H1 (cell line): ENCODE measurements at regions not wholly inside any gene's neighbourhood (a gene's known extent, or its start where the extent isn't known, plus 50 kb on each side); places are given as distances from the start of the nearest gene placed in this dataset.

Source experiments
- CTCF ChIA-PET: fragments of 300-600 bp; sonication (Branson Sonifier 250); formaldehyde crosslinking; loops from one replicate; lab custom pipeline; 2021; ENCODE audit not compliant: partially characterized antibody; lab: Charles Lee
- POLR2A ChIA-PET: fragments of 300-600 bp; sonication (Branson Sonifier 250); formaldehyde crosslinking; loops from one replicate; lab custom pipeline; 2021; ENCODE audit warnings: inconsistent platforms; ENCODE audit not compliant: partially characterized antibody; lab: Charles Lee
- DNase-seq, 2 experiments: peaks; one replicate each; pipeline versions ENCODE4 v3.0.0 to v3.0.0-alpha.2; 2010 to 2022; ENCODE audit warnings: low spot score in 2 of 2, low read depth in 1 of 2, mixed read lengths in 1 of 2
- FAIRE-seq: peaks from 2 replicates; lab custom pipeline; 2011; peaks lifted over from hg19 to GRCh38; lab: Jason Lieb, UNC
- H2AFZ ChIP-seq: 2 replicates; pipeline ENCODE4 v1.8.1; 2012; ENCODE audit warnings: low read length, inconsistent platforms
- H2AK5ac ChIP-seq: 2 replicates; pipeline ENCODE4 v1.6.1; 2013; ENCODE audit warnings: low read depth, low read length
- H2BK120ac ChIP-seq: replicated peaks from 2 replicates; pipeline ENCODE3; 2013; ENCODE audit warnings: low read depth, low read length, inconsistent platforms
- H2BK12ac ChIP-seq: 2 replicates; pipeline ENCODE4 v1.6.1; 2013; ENCODE audit warnings: low read depth, low read length
- H2BK15ac ChIP-seq: 2 replicates; pipeline ENCODE4 v1.6.1; 2013; ENCODE audit warnings: low read length
- H2BK20ac ChIP-seq: 2 replicates; pipeline ENCODE4 v1.6.1; 2013; ENCODE audit warnings: low read length
- H2BK5ac ChIP-seq: 2 replicates; pipeline ENCODE4 v1.6.1; 2013; ENCODE audit warnings: low read depth, low read length
- H3K14ac ChIP-seq: 2 replicates; pipeline ENCODE4 v1.6.1; 2013; ENCODE audit warnings: inconsistent platforms; ENCODE audit not compliant: insufficient read length
- H3K18ac ChIP-seq: 2 replicates; pipeline ENCODE4 v1.6.1; 2013; ENCODE audit warnings: low read length; ENCODE audit errors: extremely low read depth
- H3K23ac ChIP-seq: 2 replicates; pipeline ENCODE4 v1.6.1; 2013; ENCODE audit warnings: inconsistent platforms; ENCODE audit not compliant: insufficient read length
- H3K23me2 ChIP-seq: 2 replicates; pipeline ENCODE4 v1.6.1; 2013; ENCODE audit warnings: low read depth, low read length
- H3K27ac ChIP-seq: 2 replicates; pipeline ENCODE4 v1.6.1; 2011; ENCODE audit warnings: low read depth, low read length, inconsistent platforms
- H3K27me3 ChIP-seq, 4 experiments: replicated peaks in 1 of 4; 1 replicate in 1 of 4; 2 replicates in 3 of 4; pipeline versions ENCODE4 v1.6.1 to v1.8.1; 2011 to 2013; ENCODE audit warnings: low read length in 3 of 4, mild to moderate bottlenecking in 3 of 4, inconsistent platforms in 2 of 4, mixed read lengths in 2 of 4, moderate library complexity in 1 of 4; ENCODE audit not compliant: control insufficient read depth in 3 of 4, insufficient read depth in 3 of 4; ENCODE audit errors: extremely low read depth in 1 of 4
- H3K36me3 ChIP-seq, 4 experiments: 2 replicates each; pipeline versions ENCODE4 v1.6.1 to v1.8.1; 2011 to 2013; ENCODE audit warnings: mild to moderate bottlenecking in 4 of 4, low read length in 3 of 4, moderate library complexity in 2 of 4, control low read depth in 1 of 4, inconsistent platforms in 1 of 4; ENCODE audit not compliant: insufficient read depth in 4 of 4, control insufficient read depth in 2 of 4
- H3K4ac ChIP-seq: replicated peaks from 2 replicates; pipeline ENCODE3; 2013; ENCODE audit warnings: low read length, low read depth, mixed read lengths, inconsistent platforms; ENCODE audit not compliant: insufficient read length
- H3K4me1 ChIP-seq, 4 experiments: replicated peaks in 1 of 4; 1 replicate in 1 of 4; 2 replicates in 3 of 4; pipeline versions ENCODE4 v1.6.1 to v1.8.1; 2011 to 2013; ENCODE audit warnings: low read length in 3 of 4, inconsistent platforms in 2 of 4, mixed read lengths in 1 of 4; ENCODE audit not compliant: insufficient read depth in 4 of 4, control insufficient read depth in 3 of 4
- H3K4me2 ChIP-seq, 2 experiments: 2 replicates each; pipeline versions ENCODE4 v1.6.1 to v1.8.1; 2011 to 2013; ENCODE audit warnings: low read depth in 2 of 2, low read length in 2 of 2, control low read depth in 1 of 2, inconsistent platforms in 1 of 2, mild to moderate bottlenecking in 1 of 2; ENCODE audit not compliant: insufficient read depth in 1 of 2
- H3K4me3 ChIP-seq, 4 experiments: fragments of 200-600, 300-600 bp in 1 of 4; sonication (generic), shearing (Covaris generic), sonication (Bioruptor Twin) in 1 of 4; 2 replicates each; pipeline versions ENCODE4 v1.5.1 to v1.8.1; 2011 to 2016; ENCODE audit warnings: low read length in 4 of 4, low read depth in 3 of 4, control low read depth in 2 of 4, inconsistent platforms in 2 of 4, mild to moderate bottlenecking in 2 of 4, mixed read lengths in 1 of 4, moderate library complexity in 1 of 4; ENCODE audit not compliant: insufficient read depth in 2 of 4; ENCODE audit errors: extremely low read depth in 1 of 4
- H3K56ac ChIP-seq: replicated peaks from 2 replicates; pipeline ENCODE3; 2013; ENCODE audit warnings: low read depth, mild to moderate bottlenecking, mixed read lengths, low read length, inconsistent platforms; ENCODE audit not compliant: insufficient read length
- H3K79me1 ChIP-seq: 2 replicates; pipeline ENCODE4 v1.6.1; 2013; ENCODE audit warnings: low read depth, low read length, control low read depth
- H3K79me2 ChIP-seq, 2 experiments: 2 replicates each; pipeline versions ENCODE4 v1.6.1 to v1.8.1; 2012 to 2013; ENCODE audit warnings: low read length in 2 of 2, mild to moderate bottlenecking in 2 of 2, inconsistent platforms in 1 of 2; ENCODE audit not compliant: insufficient read depth in 2 of 2, control insufficient read depth in 1 of 2
- H3K9ac ChIP-seq, 4 experiments: replicated peaks in 1 of 4; 1 replicate in 1 of 4; 2 replicates in 3 of 4; pipeline versions ENCODE4 v1.6.1 to v1.8.1; 2011 to 2013; ENCODE audit warnings: low read depth in 3 of 4, low read length in 3 of 4, control low read depth in 2 of 4, mild to moderate bottlenecking in 2 of 4, moderate library complexity in 2 of 4, inconsistent platforms in 1 of 4; ENCODE audit errors: extremely low read depth in 1 of 4
- H3K9me3 ChIP-seq, 2 experiments: 2 replicates each; pipeline versions ENCODE4 v1.6.1 to v1.8.1; 2012 to 2013; ENCODE audit warnings: mild to moderate bottlenecking in 2 of 2, moderate library complexity in 2 of 2, control low read depth in 1 of 2, inconsistent platforms in 1 of 2, low read depth in 1 of 2, low read length in 1 of 2, mixed read lengths in 1 of 2; ENCODE audit not compliant: insufficient read depth in 2 of 2
- H4K20me1 ChIP-seq, 2 experiments: replicated peaks in 1 of 2; 2 replicates each; pipeline versions ENCODE3 to v1.8.1; 2011 to 2013; ENCODE audit warnings: inconsistent platforms in 2 of 2, low read length in 2 of 2, mild to moderate bottlenecking in 1 of 2; ENCODE audit not compliant: insufficient read depth in 2 of 2, control insufficient read depth in 1 of 2
- H4K5ac ChIP-seq: 2 replicates; pipeline ENCODE4 v1.6.1; 2013; ENCODE audit warnings: low read length, low read depth, mixed read lengths, inconsistent platforms; ENCODE audit not compliant: insufficient read length
- H4K8ac ChIP-seq: 2 replicates; pipeline ENCODE4 v1.8.0; 2013; ENCODE audit warnings: mild to moderate bottlenecking, moderate library complexity, low read length, inconsistent platforms; ENCODE audit not compliant: insufficient read depth; ENCODE audit errors: extremely low read depth
- H4K91ac ChIP-seq: replicated peaks from 2 replicates; pipeline ENCODE3; 2013; ENCODE audit warnings: low read length, mixed read lengths, inconsistent platforms; ENCODE audit not compliant: insufficient read length
- EGR1 ChIP-seq: IDR thresholded peaks from 2 replicates; pipeline ENCODE4 v1.6.1; 2011; ENCODE audit warnings: low read depth, low read length, borderline replicate concordance
- RAD21 ChIP-seq, 2 experiments: IDR thresholded peaks in 1 of 2; conservative IDR thresholded peaks in 1 of 2; 2 replicates each; pipeline ENCODE4 v1.6.1; 2011; ENCODE audit warnings: low read depth in 2 of 2, low read length in 2 of 2, improper control_type of control experiment in 1 of 2, inconsistent platforms in 1 of 2, mild to moderate bottlenecking in 1 of 2, moderate library complexity in 1 of 2
- TBP ChIP-seq: IDR thresholded peaks from 2 replicates; pipeline ENCODE4 v1.6.1; 2011; ENCODE audit warnings: low read depth, low read length, improper control_type of control experiment
- WGBS, 2 experiments: shearing (Covaris generic) in 1 of 2; methylation state at CpG; one replicate each; pipeline versions ENCODE4 v1.1.6 to v1.1.7; 2013 to 2015; ENCODE audit warnings: low lambda C conversion rate in 2 of 2, mixed read lengths in 2 of 2, inconsistent platforms in 1 of 2, low coverage in 1 of 2, missing lambda C conversion rate in 1 of 2; ENCODE audit not compliant: insufficient replicate concordance in 2 of 2, insufficient coverage in 1 of 2, insufficient read length in 1 of 2; ENCODE audit errors: extremely low coverage in 1 of 2, missing lambda C conversion rate in 1 of 2; 5-methylcytosine and 5-hydroxymethylcytosine counted together
- TF ChIP-seq, protein P1 (sequence below), 3 experiments: IDR thresholded peaks; 1 replicate in 2 of 3; 2 replicates in 1 of 3; pipeline versions ENCODE4 v1.5.1 to v1.6.1; 2011; ENCODE audit warnings: low read length in 3 of 3, mild to moderate bottlenecking in 3 of 3, inconsistent platforms in 2 of 3, low read depth in 1 of 3, moderate library complexity in 1 of 3; ENCODE audit not compliant: insufficient read depth in 1 of 3; ENCODE audit errors: control extremely low read depth in 1 of 3

DNA sequence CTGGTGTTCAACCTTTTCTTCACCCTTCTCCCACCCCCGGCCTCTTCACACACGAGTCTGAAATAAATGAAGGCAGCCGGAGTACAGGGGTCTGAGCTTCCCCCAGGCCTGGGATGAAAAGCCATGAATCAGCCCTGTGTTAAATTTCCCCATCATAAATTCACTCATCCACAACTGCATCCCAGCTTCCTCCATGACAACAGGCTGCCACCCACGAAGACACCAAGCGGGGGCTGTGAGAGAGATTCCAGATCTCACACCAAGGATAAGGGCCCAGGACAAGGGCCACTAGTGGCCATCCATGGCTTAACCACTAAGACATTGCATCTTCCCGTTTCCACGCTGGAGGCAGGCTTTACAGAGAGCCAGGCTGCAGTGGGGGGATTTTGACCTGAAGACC, 93.9 kb upstream of the NCOR2 start:
- no peak overlapping the region for H2BK12ac ChIP-seq
- TF ChIP-seq, protein P1, sequence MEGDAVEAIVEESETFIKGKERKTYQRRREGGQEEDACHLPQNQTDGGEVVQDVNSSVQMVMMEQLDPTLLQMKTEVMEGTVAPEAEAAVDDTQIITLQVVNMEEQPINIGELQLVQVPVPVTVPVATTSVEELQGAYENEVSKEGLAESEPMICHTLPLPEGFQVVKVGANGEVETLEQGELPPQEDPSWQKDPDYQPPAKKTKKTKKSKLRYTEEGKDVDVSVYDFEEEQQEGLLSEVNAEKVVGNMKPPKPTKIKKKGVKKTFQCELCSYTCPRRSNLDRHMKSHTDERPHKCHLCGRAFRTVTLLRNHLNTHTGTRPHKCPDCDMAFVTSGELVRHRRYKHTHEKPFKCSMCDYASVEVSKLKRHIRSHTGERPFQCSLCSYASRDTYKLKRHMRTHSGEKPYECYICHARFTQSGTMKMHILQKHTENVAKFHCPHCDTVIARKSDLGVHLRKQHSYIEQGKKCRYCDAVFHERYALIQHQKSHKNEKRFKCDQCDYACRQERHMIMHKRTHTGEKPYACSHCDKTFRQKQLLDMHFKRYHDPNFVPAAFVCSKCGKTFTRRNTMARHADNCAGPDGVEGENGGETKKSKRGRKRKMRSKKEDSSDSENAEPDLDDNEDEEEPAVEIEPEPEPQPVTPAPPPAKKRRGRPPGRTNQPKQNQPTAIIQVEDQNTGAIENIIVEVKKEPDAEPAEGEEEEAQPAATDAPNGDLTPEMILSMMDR (IDR thresholded peaks at IDR 0.05; ENCODE audit: control extremely low read depth in 1 of 3, insufficient read depth in 1 of 3, low read depth in 1 of 3, low read length in 3 of 3): peak; percentile 11 to 40 (median 28)
- TF ChIP-seq TBP: no peak
- TF ChIP-seq RAD21 (IDR thresholded peaks at IDR 0.05 in 1 of 2, conservative IDR thresholded peaks at IDR 0.05 in 1 of 2; ENCODE audit: low read depth in 2 of 2, low read length in 2 of 2): peak in 1 of 2 experiments; percentile 27; a peak in 2 of 4 replicates
- 0 out of 2 replicates have a peak, but pooled peaks have one; percentile 28 for TF ChIP-seq EGR1

More for the DNA sequence above, 93.9 kb upstream of the NCOR2 start:
- Histone ChIP-seq H3K9me3 (peaks cover 0 to 3% of the 10 kb centered on the region in 2 experiments; a peak in 1 of 4 replicates), H3K56ac (no peak overlapping the region), H2BK5ac (no peak overlapping the region), H3K4me1 (peaks cover 0 to 5% (median 2%) of the 10 kb centered on the region in 4 experiments; a peak in 4 of 7 replicates), H4K8ac (no peak overlapping the region), H3K23me2 (no peaks in the 10 kb centered on the region), H4K91ac (no peak overlapping the region), H2AFZ (no peak overlapping the region), H4K5ac (no peak overlapping the region), H3K9ac (no peak overlapping the region), H2BK120ac (no peak overlapping the region), H3K14ac (no peak overlapping the region), H3K18ac (no peak overlapping the region), H2AK5ac (no peak overlapping the region), H2BK15ac (no peak overlapping the region), H3K4me2 (no peak overlapping the region), H3K4ac (no peak overlapping the region), H4K20me1 (no peaks in the 10 kb centered on the region), H3K79me1 (no peaks in the 10 kb centered on the region), H3K23ac (no peak overlapping the region), H3K36me3 (no peaks in the 10 kb centered on the region), H3K4me3 (no peak overlapping the region), H3K27me3 (no peaks in the 10 kb centered on the region), H2BK20ac (no peak overlapping the region), H3K79me2 (no peaks in the 10 kb centered on the region), H3K27ac (no peak overlapping the region)
- POLR2A ChIA-PET: interaction anchor here (1.3 to 1.9 kb wide), 2 partner anchors 22 to 135 kb away, joined by 3 to 4 read pairs; no protein-coding TSS in a partner anchor
- FAIRE-seq (no peak), DNase-seq (no peak)
- CTCF ChIA-PET: interaction anchor here (0.7 to 3.3 kb wide), 11 partner anchors 10 to 331 kb away, joined by 3 to 17 read pairs (median 4); no protein-coding TSS in a partner anchor
- WGBS, 2 experiments: 81% methylated on average over 6 of the region's 7 CpGs; no CpG with 5 or more reads in 1 of the 2 experiments
